OCI-LY7 (cell line): ENCODE measurements at regions not wholly inside any gene's neighbourhood (a gene's known extent, or its start where the extent isn't known, plus 50 kb on each side); places are given as distances from the start of the nearest gene placed in this dataset.

ENCODE experiments used
- BruUV-seq: library from RNA; stranded (reverse); fragments of 400-500 nt; replicated peaks from 2 replicates; lab custom pipeline; 2021; lab: Mats Ljungman, UMichigan
- CTCF ChIA-PET: fragments of 300-600 bp; sonication (Branson Sonifier 250); formaldehyde crosslinking; loops from one replicate; lab custom pipeline; 2022; ENCODE audit warnings: antibody characterized with exemption; ENCODE audit not compliant: unreplicated experiment; lab: Charles Lee
- POLR2A ChIA-PET: fragments of 300-600 bp; sonication (Branson Sonifier 250); formaldehyde crosslinking; loops from one replicate; lab custom pipeline; 2022; ENCODE audit warnings: antibody characterized with exemption; lab: Charles Lee
- DNase-seq: peaks from one replicate; pipeline ENCODE4 v3.0.0-alpha.2; 2015; ENCODE audit warnings: low spot score
- H2AFZ ChIP-seq: fragments of 200-600 bp; sonication (generic), shearing (Covaris generic); 2 replicates; pipeline ENCODE4 v1.6.1; 2014; ENCODE audit warnings: mild to moderate bottlenecking, antibody characterized with exemption, low read length, moderate library complexity
- H3K27ac ChIP-seq: fragments of 200-600 bp; sonication (generic); 2 replicates; pipeline ENCODE4 v1.5.1; 2014; ENCODE audit warnings: mixed run types, low read depth, mild to moderate bottlenecking, moderate library complexity, low read length, inconsistent platforms; ENCODE audit not compliant: poor library complexity, severe bottlenecking
- H3K36me3 ChIP-seq: fragments of 200-600 bp; sonication (generic); 2 replicates; pipeline ENCODE4 v1.6.1; 2014; ENCODE audit warnings: mild to moderate bottlenecking, antibody characterized with exemption, low read length, moderate library complexity, mixed read lengths; ENCODE audit not compliant: insufficient read depth
- H3K4me1 ChIP-seq: fragments of 200-600 bp; sonication (generic); 2 replicates; pipeline ENCODE4 v1.5.1; 2014; ENCODE audit warnings: mild to moderate bottlenecking, low read length; ENCODE audit not compliant: insufficient read depth, poor library complexity, severe bottlenecking
- H3K4me2 ChIP-seq: fragments of 200-600 bp; sonication (generic); 2 replicates; pipeline ENCODE4 v1.6.1; 2014; ENCODE audit warnings: mild to moderate bottlenecking, low read length
- H3K4me3 ChIP-seq: fragments of 200-600 bp; sonication (generic); 2 replicates; pipeline ENCODE4 v1.5.1; 2014; ENCODE audit warnings: mild to moderate bottlenecking, low read depth, low read length; ENCODE audit not compliant: poor library complexity, severe bottlenecking
- H3K79me2 ChIP-seq: fragments of 200-600 bp; sonication (generic); 2 replicates; pipeline ENCODE4 v1.6.1; 2016; ENCODE audit warnings: low read depth, mild to moderate bottlenecking, low read length, moderate library complexity, mixed read lengths; ENCODE audit not compliant: insufficient read depth
- H3K9me2 ChIP-seq: fragments of 200-600 bp; sonication (generic); 2 replicates; pipeline ENCODE4 v1.6.1; 2016; ENCODE audit warnings: mild to moderate bottlenecking, low read length, mixed read lengths; ENCODE audit not compliant: insufficient read depth
- H3K9me3 ChIP-seq: fragments of 200-600 bp; sonication (generic); 2 replicates; pipeline ENCODE4 v1.6.1; 2014; ENCODE audit warnings: mild to moderate bottlenecking, mixed run types, low read length, mixed read lengths
- H4K20me1 ChIP-seq: fragments of 200-600 bp; sonication (generic); 2 replicates; pipeline ENCODE4 v1.6.1; 2014; ENCODE audit warnings: mild to moderate bottlenecking, antibody characterized with exemption, low read length, moderate library complexity, mixed read lengths; ENCODE audit not compliant: insufficient read depth
- EZH2phosphoT487 ChIP-seq: fragments of 200-600 bp; sonication (generic); IDR thresholded peaks from 2 replicates; pipeline ENCODE4 v1.6.1; 2018; ENCODE audit warnings: low read depth, borderline replicate concordance, mild to moderate bottlenecking, mixed run types, antibody characterized with exemption, low read length, moderate library complexity, mixed read lengths
- intact Hi-C: fragments of 100-400 bp; cut with micrococcal nuclease; formaldehyde crosslinking; loops from one replicate; pipeline ENCODE4 v1.10.0; 2022; ENCODE audit not compliant: unreplicated experiment
- TF ChIP-seq, protein P1 (sequence below): fragments of 200-600 bp; sonication (generic); conservative IDR thresholded peaks from 2 replicates; pipeline ENCODE4 v1.5.1; 2014; ENCODE audit warnings: mild to moderate bottlenecking, antibody characterized with exemption, low read length, moderate library complexity, mixed read lengths

GRCh38 chr10:10330418-10330817 is 687.3 kb upstream of the CELF2 start:
- no peak for DNase-seq
- Histone ChIP-seq H3K79me2 (no peaks in the 10 kb centered on the region), H3K4me3 (no peak overlapping the region), H3K9me2 (no peaks in the 10 kb centered on the region), H3K4me1 (no peaks in the 10 kb centered on the region), H3K9me3 (no peaks in the 10 kb centered on the region), H3K36me3 (no peaks in the 10 kb centered on the region), H2AFZ (no peak overlapping the region), H4K20me1 (no peaks in the 10 kb centered on the region), H3K4me2 (no peak overlapping the region), H3K27ac (no peak overlapping the region)
- POLR2A ChIA-PET = interaction anchor here (0.6 kb wide), 1 partner anchor 79 kb away, joined by 3 read pairs; no protein-coding TSS in a partner anchor
- TF ChIP-seq EZH2phosphoT487 = no peak
- TF ChIP-seq, protein P1, sequence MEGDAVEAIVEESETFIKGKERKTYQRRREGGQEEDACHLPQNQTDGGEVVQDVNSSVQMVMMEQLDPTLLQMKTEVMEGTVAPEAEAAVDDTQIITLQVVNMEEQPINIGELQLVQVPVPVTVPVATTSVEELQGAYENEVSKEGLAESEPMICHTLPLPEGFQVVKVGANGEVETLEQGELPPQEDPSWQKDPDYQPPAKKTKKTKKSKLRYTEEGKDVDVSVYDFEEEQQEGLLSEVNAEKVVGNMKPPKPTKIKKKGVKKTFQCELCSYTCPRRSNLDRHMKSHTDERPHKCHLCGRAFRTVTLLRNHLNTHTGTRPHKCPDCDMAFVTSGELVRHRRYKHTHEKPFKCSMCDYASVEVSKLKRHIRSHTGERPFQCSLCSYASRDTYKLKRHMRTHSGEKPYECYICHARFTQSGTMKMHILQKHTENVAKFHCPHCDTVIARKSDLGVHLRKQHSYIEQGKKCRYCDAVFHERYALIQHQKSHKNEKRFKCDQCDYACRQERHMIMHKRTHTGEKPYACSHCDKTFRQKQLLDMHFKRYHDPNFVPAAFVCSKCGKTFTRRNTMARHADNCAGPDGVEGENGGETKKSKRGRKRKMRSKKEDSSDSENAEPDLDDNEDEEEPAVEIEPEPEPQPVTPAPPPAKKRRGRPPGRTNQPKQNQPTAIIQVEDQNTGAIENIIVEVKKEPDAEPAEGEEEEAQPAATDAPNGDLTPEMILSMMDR = no peak
- CTCF ChIA-PET = no interaction called here
- no TSS peak for BruUV-seq
- intact Hi-C loops = no loop called here

DNA sequence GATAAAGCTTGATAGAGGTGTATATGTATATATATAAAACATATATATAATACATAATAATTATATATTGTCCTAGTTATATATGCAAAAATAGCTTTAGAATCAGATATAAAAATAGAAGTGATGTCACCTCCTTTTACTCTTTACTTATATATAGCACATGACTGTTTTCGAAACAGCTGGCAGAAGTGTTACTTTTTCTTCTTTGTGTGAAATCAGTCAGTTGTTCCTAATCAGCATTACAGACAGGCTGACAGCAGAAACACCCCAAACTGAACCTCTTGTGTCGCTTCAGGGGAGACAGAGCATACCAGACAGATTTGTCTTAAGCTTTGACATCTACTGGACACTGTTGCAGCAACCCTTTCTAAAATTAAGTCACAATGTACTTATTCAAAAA is 684.9 kb upstream of the CELF2 start:
- POLR2A ChIA-PET = interaction anchor here (0.5 to 1.5 kb wide), 3 partner anchors 11 to 44 kb away, joined by 3 to 5 read pairs (median 3); no protein-coding TSS in a partner anchor
- Histone ChIP-seq H3K36me3 (no peaks in the 10 kb centered on the region), H3K4me2 (no peak overlapping the region), H3K4me3 (no peak overlapping the region), H3K9me3 (no peaks in the 10 kb centered on the region), H3K9me2 (no peaks in the 10 kb centered on the region), H3K79me2 (no peaks in the 10 kb centered on the region), H3K27ac (no peak overlapping the region), H2AFZ (no peak overlapping the region), H3K4me1 (no peaks in the 10 kb centered on the region), H4K20me1 (no peaks in the 10 kb centered on the region)
- CTCF ChIA-PET = no interaction called here
- BruUV-seq = no TSS peak
- TF ChIP-seq, protein P1 = no peak
- TF ChIP-seq EZH2phosphoT487 = no peak
- intact Hi-C loops = no loop called here
- no peak for DNase-seq

GRCh38 chr10:10333622-10334021 is 684.0 kb upstream of the CELF2 start:
- no peak overlapping the region for H3K4me3 ChIP-seq
- H3K79me2 ChIP-seq = no peaks in the 10 kb centered on the region
- no TSS peak for BruUV-seq
- CTCF ChIA-PET = no interaction called here
- no peaks in the 10 kb centered on the region for H3K36me3 ChIP-seq
- intact Hi-C loops = no loop called here
- no peak overlapping the region for H3K27ac ChIP-seq
- no peak for TF ChIP-seq EZH2phosphoT487
- TF ChIP-seq, protein P1 = no peak
- H3K9me2 ChIP-seq = no peaks in the 10 kb centered on the region
- POLR2A ChIA-PET = interaction anchor here (1.5 to 2.0 kb wide), 2 partner anchors 24 to 43 kb away, joined by 3 to 5 read pairs; no protein-coding TSS in a partner anchor
- DNase-seq = no peak
- H2AFZ ChIP-seq = no peak overlapping the region
- H3K4me1 ChIP-seq = no peaks in the 10 kb centered on the region
- no peaks in the 10 kb centered on the region for H4K20me1 ChIP-seq
- no peak overlapping the region for H3K4me2 ChIP-seq
- H3K9me3 ChIP-seq = no peaks in the 10 kb centered on the region
